NCI-H2171 (cell line): ENCODE measurements at regions not wholly inside any gene's neighbourhood (a gene's known extent, or its start where the extent isn't known, plus 50 kb on each side); places are given as distances from the start of the nearest gene placed in this dataset.
A peak's percentile ranks its signal among the peaks of the same experiment; 100 is the strongest.

Experiments used
- DNase-seq: peaks from one replicate; lab custom pipeline; 2025; lab: John Stamatoyannopoulos, UW

DNA sequence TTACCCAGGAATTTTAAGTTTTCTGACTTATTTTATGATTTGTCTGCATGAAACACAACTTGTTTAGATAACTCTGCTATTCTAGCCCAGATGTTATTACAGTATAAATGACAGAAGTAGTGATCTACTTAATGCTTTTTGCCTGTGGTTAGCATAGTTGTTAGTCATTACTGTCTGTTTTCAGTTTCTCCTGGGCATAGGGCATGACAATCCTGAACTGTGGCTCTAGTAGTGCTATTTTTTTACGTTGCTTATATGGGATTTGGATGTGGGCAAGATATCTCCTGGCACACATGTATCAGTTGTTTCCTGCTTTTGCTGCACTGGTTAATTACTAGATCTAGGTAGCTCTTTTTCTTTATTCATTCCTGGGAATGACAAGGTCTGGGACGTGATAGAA is 1005.8 kb downstream of the PCDH18 start:
- no peak for DNase-seq

GRCh38 chr4:136524039-136524438 is 1008.3 kb downstream of the PCDH18 start:
- no peak for DNase-seq

DNA sequence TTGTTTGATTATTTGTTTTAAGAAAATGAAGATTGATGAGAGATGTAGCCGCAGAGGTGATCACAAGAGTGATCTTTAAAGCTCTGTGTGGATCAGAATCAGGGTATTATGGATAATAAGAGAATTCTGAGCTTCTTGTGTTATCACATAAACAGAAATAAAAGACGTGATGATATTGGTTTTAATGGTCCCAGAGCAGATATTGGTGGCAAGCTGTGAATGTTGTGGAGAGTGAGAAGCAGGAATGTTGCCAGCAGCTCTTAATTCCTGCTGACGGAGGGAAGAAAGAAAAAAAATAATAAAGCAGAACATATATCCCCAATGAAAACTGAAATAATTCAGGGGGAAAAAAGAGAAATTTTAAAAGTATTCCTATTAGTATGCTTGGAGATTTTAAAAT is 1015.9 kb downstream of the PCDH18 start:
- no peak for DNase-seq

DNA sequence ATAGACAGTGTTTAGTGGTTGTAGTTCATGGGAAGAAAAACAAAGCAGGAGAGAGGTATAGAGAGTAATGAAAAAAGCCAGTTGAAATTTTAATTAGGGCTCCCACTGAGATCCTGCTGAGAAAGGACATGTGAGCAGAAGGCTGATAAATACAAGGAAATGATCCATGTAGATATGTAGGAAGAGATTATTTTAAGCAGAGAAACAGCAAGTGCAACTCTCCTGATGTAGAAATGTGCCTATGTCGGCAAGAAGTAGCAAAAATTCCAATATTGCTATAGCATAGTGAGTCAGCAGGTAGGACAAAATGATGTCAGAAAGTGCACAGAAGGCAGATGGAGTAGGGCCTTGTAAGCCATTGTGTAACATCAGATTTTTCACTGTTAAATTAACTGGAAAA is 1027.3 kb downstream of the PCDH18 start:
- DNase-seq = peak; percentile 11

GRCh38 chr4:136495851-136496250 is 1036.4 kb downstream of the PCDH18 start:
- no peak for DNase-seq

GRCh38 chr4:136495076-136495475 is 1037.2 kb downstream of the PCDH18 start:
- no peak for DNase-seq

GRCh38 chr4:136489101-136489500 is 1043.2 kb downstream of the PCDH18 start:
- DNase-seq = no peak

DNA sequence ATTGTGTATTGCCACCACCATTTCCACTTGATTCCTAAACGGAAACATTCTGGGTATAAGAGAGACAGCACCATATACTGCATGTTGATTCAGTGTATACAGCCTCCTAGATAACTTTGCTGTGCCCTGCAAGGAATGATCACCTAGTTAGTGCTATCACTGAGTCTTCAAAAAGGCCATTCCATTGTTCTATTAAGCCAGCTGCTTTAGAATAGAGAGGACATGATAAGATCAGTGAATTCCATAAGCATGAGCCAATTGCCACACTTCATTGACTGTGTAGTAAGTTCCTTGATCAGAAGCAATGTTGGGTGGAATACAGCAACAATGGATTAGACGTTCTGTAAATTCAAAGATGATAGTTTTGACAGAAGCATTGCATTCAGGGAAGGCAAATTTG is 1047.3 kb downstream of the PCDH18 start:
- no peak for DNase-seq

- no peak for DNase-seq
These were observed 1055.5 kb downstream of the PCDH18 start for GRCh38 chr4:136476753-136477152.

GRCh38 chr4:136471051-136471450 is 1061.2 kb downstream of the PCDH18 start:
- DNase-seq = no peak

DNA sequence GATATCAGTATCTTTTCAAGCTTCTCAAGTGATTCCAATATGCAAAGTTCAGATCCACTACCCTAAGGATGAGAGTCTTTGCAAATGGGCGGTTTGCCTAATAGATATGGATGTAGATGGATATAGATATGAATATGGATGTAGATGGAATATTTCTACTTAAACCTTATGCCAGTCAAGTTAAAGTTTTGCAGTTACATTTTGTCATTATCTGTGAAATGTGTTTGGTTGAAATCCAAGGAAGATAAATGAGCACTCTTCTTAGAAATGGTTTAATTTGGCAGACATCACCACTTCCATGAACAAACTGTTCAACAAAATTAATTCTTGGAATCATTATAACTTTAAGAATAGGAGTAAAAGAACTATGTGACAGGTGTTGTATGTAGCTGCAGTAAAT is 1066.6 kb downstream of the PCDH18 start:
- no peak for DNase-seq

DNA sequence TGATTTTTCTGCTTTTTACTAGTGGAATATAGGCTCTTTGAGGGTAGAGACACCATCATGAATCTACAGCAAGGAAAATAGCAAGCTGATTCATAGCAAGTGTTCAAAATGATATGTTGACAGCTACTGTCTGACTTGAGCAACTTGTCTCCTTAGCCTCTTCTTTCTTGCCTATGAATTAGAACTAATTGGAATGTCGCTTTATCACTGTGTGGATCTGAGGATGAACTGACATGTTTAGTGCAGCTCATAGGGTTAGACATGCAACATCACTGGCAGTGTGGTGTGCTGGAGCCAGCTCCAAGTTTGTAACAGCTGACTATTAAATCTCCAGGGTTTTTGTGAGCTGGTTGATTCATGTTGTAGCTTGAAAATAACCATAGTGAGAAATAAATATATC is 1068.4 kb downstream of the PCDH18 start:
- DNase-seq = no peak

- DNase-seq = no peak
These were observed 1070.8 kb downstream of the PCDH18 start for GRCh38 chr4:136461533-136461932.

GRCh38 chr4:136458326-136458725 is 1074.0 kb downstream of the PCDH18 start:
- no peak for DNase-seq

GRCh38 chr4:136457577-136457976 is 1074.7 kb downstream of the PCDH18 start:
- DNase-seq = no peak

GRCh38 chr4:136457004-136457403 is 1075.3 kb downstream of the PCDH18 start:
- DNase-seq = no peak

GRCh38 chr4:136443006-136443405 is 1089.3 kb downstream of the PCDH18 start:
- DNase-seq = no peak

DNA sequence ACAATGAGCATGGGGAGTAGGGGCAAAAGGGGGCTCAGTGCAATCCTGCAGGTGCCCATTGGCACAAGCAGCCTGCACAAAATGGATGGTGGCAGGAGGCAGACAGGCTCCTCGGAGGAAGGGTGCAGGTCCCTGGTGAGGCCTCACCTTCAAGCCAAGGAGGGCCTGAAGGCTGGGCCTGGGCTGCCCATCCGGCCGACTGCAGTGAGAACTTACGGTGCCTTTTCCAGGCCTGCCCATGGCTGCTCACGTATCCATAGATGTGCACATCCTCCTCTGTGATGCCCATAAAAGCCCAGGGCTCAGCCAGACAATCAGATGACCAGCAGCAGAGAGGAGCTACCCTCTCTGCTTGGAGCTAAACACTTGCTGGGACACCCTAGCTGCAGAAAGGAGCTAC is 1089.8 kb downstream of the PCDH18 start:
- no peak for DNase-seq

DNA sequence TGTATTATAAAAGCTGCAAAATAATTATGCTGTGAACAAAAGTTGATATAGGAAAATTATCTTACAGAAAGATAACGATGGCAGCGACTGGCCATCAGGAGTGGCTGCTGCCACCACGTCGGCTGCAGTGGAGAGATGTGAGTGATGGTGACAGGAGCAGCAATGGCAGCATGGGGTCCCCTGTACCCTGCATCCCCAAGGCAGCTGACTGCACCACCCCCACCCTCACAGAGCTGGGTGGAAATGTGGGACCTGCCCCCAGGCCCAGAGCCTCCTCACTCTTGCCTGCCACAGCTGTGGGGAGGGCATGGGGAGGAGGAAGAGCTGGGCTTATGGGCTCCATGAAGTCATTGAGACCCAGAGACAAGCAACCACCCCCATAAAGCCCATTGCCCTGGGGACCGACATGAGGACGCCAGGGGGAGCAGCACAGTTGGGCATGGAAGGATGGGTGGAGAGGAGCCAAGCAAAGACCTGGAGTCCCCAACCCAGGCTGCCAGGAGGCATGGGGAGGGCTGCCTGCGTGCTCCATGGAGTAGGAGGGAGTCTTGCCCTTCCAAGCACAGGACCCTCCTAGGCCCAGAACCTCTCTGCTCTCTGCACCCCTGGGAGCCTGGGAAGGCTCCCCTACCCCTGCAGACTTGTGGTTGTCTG is 1090.5 kb downstream of the PCDH18 start:
- no peak for DNase-seq

- no peak for DNase-seq
These were observed 1093.6 kb downstream of the PCDH18 start for GRCh38 chr4:136438645-136439044.

DNA sequence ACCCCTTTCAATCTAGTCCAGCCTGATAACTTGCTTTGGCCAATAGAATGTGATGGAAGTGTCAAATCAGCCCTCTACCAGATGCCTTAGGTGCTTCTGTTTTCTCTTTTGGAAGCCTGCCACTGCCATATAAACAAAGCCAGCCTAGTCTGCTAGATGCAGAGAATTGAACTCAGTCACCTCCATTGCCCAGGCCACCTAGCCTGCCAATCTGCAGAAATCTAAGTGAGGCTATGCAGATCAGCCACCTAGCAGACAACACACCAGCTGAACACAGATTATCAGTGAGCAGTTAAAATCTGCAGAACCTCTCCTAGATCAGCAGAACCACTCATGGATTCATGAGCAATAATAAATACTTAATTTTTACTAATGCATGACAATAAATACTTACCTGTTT is 1108.2 kb downstream of the PCDH18 start:
- no peak for DNase-seq

GRCh38 chr4:136414981-136415380 is 1117.3 kb downstream of the PCDH18 start:
- DNase-seq = no peak

DNA sequence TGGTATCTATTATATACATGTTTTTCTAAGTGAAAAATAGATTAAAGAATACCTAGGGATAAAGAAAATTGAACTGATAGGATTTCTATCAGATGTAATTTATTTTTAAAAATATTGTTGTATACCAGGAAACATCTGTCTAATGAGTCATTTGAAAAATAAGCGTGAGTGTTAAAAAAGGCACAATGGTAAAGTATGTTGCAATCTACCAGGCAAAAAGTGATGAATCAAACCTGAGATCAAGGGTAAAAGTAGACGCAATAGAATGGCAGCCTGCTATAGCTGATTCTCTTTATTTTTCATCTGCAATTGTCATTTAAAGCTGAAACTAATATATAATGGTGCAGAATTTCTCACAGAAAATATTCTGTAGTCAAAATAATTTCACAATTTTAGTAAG is 1119.6 kb downstream of the PCDH18 start:
- no peak for DNase-seq

- no peak for DNase-seq
These were observed 1131.5 kb downstream of the PCDH18 start for GRCh38 chr4:136400829-136401228.
